CD14-positive monocyte (primary cell): ENCODE measurements at regions not wholly inside any gene's neighbourhood (a gene's known extent, or its start where the extent isn't known, plus 50 kb on each side); places are given as distances from the start of the nearest gene placed in this dataset.

Experiments used
- DNase-seq, 3 donors: peaks; one replicate each; pipeline ENCODE4 v3.0.0-alpha.2; 2011 to 2022
- H2AFZ ChIP-seq: 2 replicates; pipeline ENCODE4 v1.6.0; 2012; ENCODE audit warnings: mild to moderate bottlenecking, low read depth, low read length, inconsistent platforms; ENCODE audit not compliant: insufficient read depth, poor library complexity, severe bottlenecking
- H3K27ac ChIP-seq, 2 donors: 1 replicate in 1 of 2; 2 replicates in 1 of 2; pipeline ENCODE4 v1.5.1; 2012 to 2013; ENCODE audit warnings: low read length in 2 of 2, control low read depth in 1 of 2, inconsistent platforms in 1 of 2, low read depth in 1 of 2, mild to moderate bottlenecking in 1 of 2
- H3K27me3 ChIP-seq, 2 donors: one replicate each; pipeline versions ENCODE4 v1.6.0 to v1.6.1; 2011 to 2013; ENCODE audit warnings: low read length in 2 of 2; ENCODE audit not compliant: control insufficient read depth in 2 of 2, insufficient read depth in 2 of 2
- H3K36me3 ChIP-seq, 2 donors: replicated peaks in 1 of 2; 1 replicate in 1 of 2; 2 replicates in 1 of 2; pipeline versions ENCODE4 v1.5.1 to v1.6.1; 2012 to 2013; ENCODE audit warnings: low read length in 2 of 2, control low read depth in 1 of 2, inconsistent platforms in 1 of 2, mild to moderate bottlenecking in 1 of 2; ENCODE audit not compliant: insufficient read depth in 2 of 2, control insufficient read depth in 1 of 2
- H3K4me1 ChIP-seq, 2 donors: 1 replicate in 1 of 2; 2 replicates in 1 of 2; pipeline versions ENCODE4 v1.5.1 to v1.6.1; 2012 to 2013; ENCODE audit warnings: low read length in 2 of 2, control low read depth in 1 of 2, inconsistent platforms in 1 of 2, mild to moderate bottlenecking in 1 of 2, moderate library complexity in 1 of 2; ENCODE audit not compliant: insufficient read depth in 2 of 2, control insufficient read depth in 1 of 2
- H3K4me2 ChIP-seq: replicated peaks from 2 replicates; pipeline ENCODE3; 2012; ENCODE audit warnings: low read length, moderate library complexity, mild to moderate bottlenecking; ENCODE audit not compliant: poor library complexity, severe bottlenecking; ENCODE audit errors: extremely low read depth
- H3K4me3 ChIP-seq, 3 experiments: fragments of 200-600 bp in 1 of 3; sonication (generic) in 1 of 3; replicated peaks in 1 of 3; 1 replicate in 2 of 3; 2 replicates in 1 of 3; pipeline ENCODE4 v1.5.1; 2011 to 2013; ENCODE audit warnings: low read length in 3 of 3, mild to moderate bottlenecking in 3 of 3, control low read depth in 2 of 3, low read depth in 2 of 3, inconsistent platforms in 1 of 3, moderate library complexity in 1 of 3
- H3K79me2 ChIP-seq: 2 replicates; pipeline ENCODE4 v1.6.0; 2012; ENCODE audit warnings: mild to moderate bottlenecking, control low read depth, inconsistent platforms, low read length, moderate library complexity; ENCODE audit not compliant: insufficient read depth
- H3K9ac ChIP-seq: 2 replicates; pipeline ENCODE4 v1.6.0; 2017; ENCODE audit warnings: low read length, mild to moderate bottlenecking; ENCODE audit not compliant: insufficient read depth, poor library complexity, severe bottlenecking
- H3K9me3 ChIP-seq, 2 donors: replicated peaks in 1 of 2; 1 replicate in 1 of 2; 2 replicates in 1 of 2; pipeline versions ENCODE4 v1.5.1 to v1.6.1; 2012 to 2013; ENCODE audit warnings: low read length in 2 of 2, control low read depth in 1 of 2; ENCODE audit not compliant: control insufficient read depth in 1 of 2, insufficient read depth in 1 of 2
- H4K20me1 ChIP-seq: 2 replicates; pipeline ENCODE4 v1.6.0; 2012; ENCODE audit warnings: mild to moderate bottlenecking, low read length, control low read depth, moderate library complexity; ENCODE audit not compliant: insufficient read depth
- H3K27ac Mint-ChIP-seq, 7 donors: one replicate each; pipeline ENCODE4 v1.8.0; 2020; ENCODE audit warnings: mild to moderate bottlenecking in 7 of 7, mixed read lengths in 7 of 7, moderate library complexity in 6 of 7, inconsistent platforms in 2 of 7
- H3K27me3 Mint-ChIP-seq, 3 donors: one replicate each; pipeline ENCODE4 v1.8.0; 2021 to 2022; ENCODE audit warnings: low read depth in 3 of 3, mild to moderate bottlenecking in 3 of 3, mixed read lengths in 3 of 3, moderate library complexity in 3 of 3, inconsistent platforms in 1 of 3
- H3K36me3 Mint-ChIP-seq, 2 donors: one replicate each; pipeline ENCODE4 v1.8.0; 2020; ENCODE audit warnings: mixed read lengths in 2 of 2, inconsistent platforms in 1 of 2, mild to moderate bottlenecking in 1 of 2
- H3K4me1 Mint-ChIP-seq: one replicate; pipeline ENCODE4 v1.8.0; 2020; ENCODE audit warnings: mild to moderate bottlenecking, mixed read lengths
- H3K4me3 Mint-ChIP-seq, 2 donors: one replicate each; pipeline ENCODE4 v1.8.0; 2020; ENCODE audit warnings: mild to moderate bottlenecking in 2 of 2, mixed read lengths in 2 of 2, moderate library complexity in 1 of 2
- H3K9me3 Mint-ChIP-seq, 7 donors: one replicate each; pipeline ENCODE4 v1.8.0; 2020 to 2022; ENCODE audit warnings: mixed read lengths in 7 of 7, mild to moderate bottlenecking in 6 of 7, moderate library complexity in 6 of 7, inconsistent platforms in 2 of 7
- WGBS: methylation state at CpG from one replicate; pipeline ENCODE4 v1.1.5; 2013; ENCODE audit warnings: missing lambda C conversion rate; ENCODE audit not compliant: insufficient coverage; 5-methylcytosine and 5-hydroxymethylcytosine counted together
- intact Hi-C, 2 donors: fragments of 100-400 bp; cut with micrococcal nuclease; formaldehyde crosslinking; loops; one replicate each; pipeline versions ENCODE4 v1.15.0 to v1.15.1; 2023
- TF ChIP-seq, protein P1 (sequence below): fragments of 200-600 bp; IDR thresholded peaks from one replicate; pipeline ENCODE4 v1.8.0; 2022; ENCODE audit warnings: antibody characterized with exemption, mild to moderate bottlenecking

GRCh38 chr5:74386571-74387334, 253.8 kb downstream of the ENC1 start:
- no peak overlapping the region for H3K4me3 Mint-ChIP-seq
- H4K20me1 ChIP-seq, result no peaks in the 10 kb centered on the region
- no peaks in the 10 kb centered on the region for H3K36me3 Mint-ChIP-seq
- H3K36me3 ChIP-seq, result no peaks in the 10 kb centered on the region
- DNase-seq, result no peak
- peaks cover 0 to 3% (median 0%) of the 10 kb centered on the region in 7 donors for H3K9me3 Mint-ChIP-seq
- intact Hi-C loops, result no loop called here
- no peak overlapping the region for H3K27ac ChIP-seq
- no peak overlapping the region for H3K9ac ChIP-seq
- H3K27me3 Mint-ChIP-seq, result peaks cover 0 to 6% (median 4%) of the 10 kb centered on the region in 3 donors
- no peak overlapping the region for H2AFZ ChIP-seq
- no peaks in the 10 kb centered on the region for H3K27me3 ChIP-seq
- no peaks in the 10 kb centered on the region for H3K79me2 ChIP-seq
- no peak overlapping the region for H3K4me2 ChIP-seq
- no peaks in the 10 kb centered on the region for H3K9me3 ChIP-seq
- TF ChIP-seq, protein P1, sequence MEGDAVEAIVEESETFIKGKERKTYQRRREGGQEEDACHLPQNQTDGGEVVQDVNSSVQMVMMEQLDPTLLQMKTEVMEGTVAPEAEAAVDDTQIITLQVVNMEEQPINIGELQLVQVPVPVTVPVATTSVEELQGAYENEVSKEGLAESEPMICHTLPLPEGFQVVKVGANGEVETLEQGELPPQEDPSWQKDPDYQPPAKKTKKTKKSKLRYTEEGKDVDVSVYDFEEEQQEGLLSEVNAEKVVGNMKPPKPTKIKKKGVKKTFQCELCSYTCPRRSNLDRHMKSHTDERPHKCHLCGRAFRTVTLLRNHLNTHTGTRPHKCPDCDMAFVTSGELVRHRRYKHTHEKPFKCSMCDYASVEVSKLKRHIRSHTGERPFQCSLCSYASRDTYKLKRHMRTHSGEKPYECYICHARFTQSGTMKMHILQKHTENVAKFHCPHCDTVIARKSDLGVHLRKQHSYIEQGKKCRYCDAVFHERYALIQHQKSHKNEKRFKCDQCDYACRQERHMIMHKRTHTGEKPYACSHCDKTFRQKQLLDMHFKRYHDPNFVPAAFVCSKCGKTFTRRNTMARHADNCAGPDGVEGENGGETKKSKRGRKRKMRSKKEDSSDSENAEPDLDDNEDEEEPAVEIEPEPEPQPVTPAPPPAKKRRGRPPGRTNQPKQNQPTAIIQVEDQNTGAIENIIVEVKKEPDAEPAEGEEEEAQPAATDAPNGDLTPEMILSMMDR, result no peak
- H3K27ac Mint-ChIP-seq, result no peak overlapping the region
- peaks cover 3% of the 10 kb centered on the region for H3K4me1 Mint-ChIP-seq
- H3K4me3 ChIP-seq, result no peak overlapping the region
- H3K4me1 ChIP-seq, result no peaks in the 10 kb centered on the region
- 84% methylated on average over 3 of the region's 4 CpGs for WGBS

DNA sequence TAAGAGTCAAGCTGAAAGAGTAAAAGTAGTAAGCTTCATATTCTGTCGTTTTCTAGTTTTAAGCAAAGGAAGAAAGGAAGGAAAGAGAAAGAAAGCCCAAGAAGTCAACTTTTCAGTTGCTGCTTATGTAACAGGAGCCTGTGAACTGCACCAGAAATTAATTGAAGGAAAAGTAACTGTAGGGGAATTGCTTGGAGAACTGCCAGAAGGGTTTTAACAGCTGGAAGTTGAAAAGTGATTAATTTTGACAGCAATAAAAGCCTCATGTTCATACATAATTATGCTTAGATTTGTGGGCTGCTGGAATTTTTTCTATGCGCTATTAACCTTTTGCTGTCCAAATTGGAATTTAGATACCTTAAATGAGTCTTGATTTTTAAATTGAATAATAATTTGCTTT, 255.7 kb downstream of the ENC1 start:
- Histone ChIP-seq H3K9me3 (no peaks in the 10 kb centered on the region), H3K9ac (no peak overlapping the region), H3K27ac (no peak overlapping the region), H4K20me1 (no peaks in the 10 kb centered on the region), H3K4me2 (no peak overlapping the region), H3K36me3 (no peaks in the 10 kb centered on the region), H2AFZ (no peak overlapping the region), H3K27me3 (no peaks in the 10 kb centered on the region), H3K79me2 (no peaks in the 10 kb centered on the region), H3K4me3 (no peak overlapping the region), H3K4me1 (no peaks in the 10 kb centered on the region)
- Mint-ChIP-seq H3K4me1 (peaks cover 3% of the 10 kb centered on the region), H3K9me3 (peaks cover 0 to 3% (median 0%) of the 10 kb centered on the region in 7 donors), H3K27me3 (peaks cover 0 to 6% (median 5%) of the 10 kb centered on the region in 3 donors), H3K36me3 (no peaks in the 10 kb centered on the region), H3K4me3 (no peak overlapping the region), H3K27ac (no peak overlapping the region)
- 0% methylated on average over 1 of the region's 2 CpGs for WGBS
- intact Hi-C loops, result no loop called here
- TF ChIP-seq, protein P1, result no peak
- DNase-seq, result no peak
